HCT116 (cell line): ENCODE measurements at regions not wholly inside any gene's neighbourhood (a gene's known extent, or its start where the extent isn't known, plus 50 kb on each side); places are given as distances from the start of the nearest gene placed in this dataset.

ENCODE experiments used
- ATAC-seq: fragments of 200-7000 bp; cut with Tn5 transposase; 2 replicates; pipeline ENCODE4 v1.9.1; 2020; ENCODE audit warnings: mild to moderate bottlenecking, moderate library complexity
- BruUV-seq: library from RNA; stranded (reverse); fragments of 400-500 nt; replicated peaks from 2 replicates; lab custom pipeline; 2021; lab: Mats Ljungman, UMichigan
- CTCF ChIA-PET: fragments of 300-600 bp; sonication (Branson Sonifier 250); formaldehyde crosslinking; loops from one replicate; lab custom pipeline; 2021; ENCODE audit warnings: antibody characterized with exemption; lab: Charles Lee
- POLR2A ChIA-PET: fragments of 300-600, 350-600 bp; sonication (Branson Sonifier 250); formaldehyde crosslinking; loops from one replicate; lab custom pipeline; 2021; ENCODE audit warnings: antibody characterized with exemption; lab: Charles Lee
- RAD21 ChIA-PET, 2 experiments: fragments of 300-600 bp; sonication (Branson Sonifier 250); formaldehyde crosslinking; loops; one replicate each; lab custom pipeline; 2023; ENCODE audit warnings: low total read pairs in 2 of 2; ENCODE audit not compliant: uncharacterized antibody in 2 of 2, unreplicated experiment in 2 of 2, low non-redundant PET in 1 of 2; lab: Charles Lee
- DNase-seq: peaks from one replicate; pipeline ENCODE4 v3.0.0-alpha.2; 2010; ENCODE audit warnings: low read depth, low spot score
- H2AFZ ChIP-seq: fragments of 200-600 bp; shearing (Covaris generic), sonication (generic); 2 replicates; pipeline ENCODE4 v1.6.1; 2017; ENCODE audit warnings: low read depth, mixed run types, mixed read lengths, antibody characterized with exemption, low read length; ENCODE audit not compliant: poor library complexity, severe bottlenecking
- H3K27ac ChIP-seq: 2 replicates; pipeline ENCODE4 v1.5.1; 2012; ENCODE audit warnings: low read depth, low read length
- H3K27me3 ChIP-seq: fragments of 200-600 bp; sonication (generic); 2 replicates; pipeline ENCODE4 v1.6.1; 2016; ENCODE audit warnings: mixed run types, low read length, mixed read lengths; ENCODE audit not compliant: insufficient read depth
- H3K36me3 ChIP-seq, 2 experiments: fragments of 200-500 bp in 1 of 2; fragments of 200-600 bp in 1 of 2; sonication (Bioruptor generic) in 1 of 2; sonication (generic) in 1 of 2; 2 replicates each; pipeline versions ENCODE4 v1.5.1 to v1.6.1; 2014 to 2016; ENCODE audit warnings: low read length in 2 of 2, inconsistent platforms in 1 of 2, mixed read lengths in 1 of 2, mixed run types in 1 of 2; ENCODE audit not compliant: insufficient read depth in 2 of 2, control insufficient read depth in 1 of 2
- H3K4me1 ChIP-seq, 2 experiments: fragments of 200-600 bp in 1 of 2; sonication (generic) in 1 of 2; 2 replicates each; pipeline versions ENCODE4 v1.5.1 to v1.6.1; 2012 to 2017; ENCODE audit warnings: low read length in 2 of 2, inconsistent platforms in 1 of 2, mild to moderate bottlenecking in 1 of 2, mixed read lengths in 1 of 2, mixed run types in 1 of 2, moderate library complexity in 1 of 2; ENCODE audit not compliant: insufficient read depth in 2 of 2, control insufficient read depth in 1 of 2
- H3K4me2 ChIP-seq: fragments of 200-600 bp; sonication (generic); 2 replicates; pipeline ENCODE4 v1.6.1; 2017; ENCODE audit warnings: mixed run types, low read length, mixed read lengths
- H3K4me3 ChIP-seq, 2 experiments: fragments of 200-600 bp in 1 of 2; sonication (generic) in 1 of 2; replicated peaks in 1 of 2; 2 replicates each; pipeline ENCODE4 v1.5.1; 2011 to 2016; ENCODE audit warnings: low read length in 2 of 2, control low read depth in 1 of 2, low read depth in 1 of 2, mild to moderate bottlenecking in 1 of 2, mixed read lengths in 1 of 2, mixed run types in 1 of 2
- H3K79me2 ChIP-seq: fragments of 200-600 bp; sonication (generic); 2 replicates; pipeline ENCODE4 v1.6.1; 2017; ENCODE audit warnings: mild to moderate bottlenecking, mixed run types, low read length, moderate library complexity, mixed read lengths; ENCODE audit not compliant: insufficient read depth
- H3K9ac ChIP-seq: fragments of 200-600 bp; sonication (generic); 2 replicates; pipeline ENCODE4 v1.6.1; 2016; ENCODE audit warnings: low read length, mixed read lengths
- H3K9me2 ChIP-seq: fragments of 200-600 bp; sonication (generic), shearing (Covaris generic); 2 replicates; pipeline ENCODE4 v1.6.1; 2017; ENCODE audit warnings: mixed run types, mild to moderate bottlenecking, moderate library complexity; ENCODE audit not compliant: insufficient read depth
- H3K9me3 ChIP-seq, 2 experiments: fragments of 200-500 bp in 1 of 2; fragments of 200-600 bp in 1 of 2; sonication (Bioruptor generic) in 1 of 2; sonication (generic) in 1 of 2; 2 replicates each; pipeline ENCODE4 v1.6.1; 2014 to 2017; ENCODE audit warnings: low read length in 2 of 2, mixed read lengths in 2 of 2, inconsistent platforms in 1 of 2, low read depth in 1 of 2, mild to moderate bottlenecking in 1 of 2, mixed run types in 1 of 2, moderate library complexity in 1 of 2; ENCODE audit not compliant: control insufficient read depth in 1 of 2, insufficient read depth in 1 of 2
- H4K20me1 ChIP-seq: fragments of 200-600 bp; sonication (generic), shearing (Covaris generic); 2 replicates; pipeline ENCODE4 v1.6.1; 2017; ENCODE audit warnings: mixed run types, mild to moderate bottlenecking, moderate library complexity; ENCODE audit not compliant: insufficient read depth
- CBX3 ChIP-seq: IDR thresholded peaks from 2 replicates; pipeline ENCODE4 v1.6.1; 2012; ENCODE audit warnings: low read depth
- CEBPB ChIP-seq: IDR thresholded peaks from 2 replicates; pipeline ENCODE4 v1.6.1; 2012; ENCODE audit warnings: low read depth
- EGR1 ChIP-seq: IDR thresholded peaks from 2 replicates; pipeline ENCODE4 v1.6.1; 2012; ENCODE audit warnings: low read depth
- ELF1 ChIP-seq: IDR thresholded peaks from 2 replicates; pipeline ENCODE4 v1.6.1; 2012; ENCODE audit warnings: low read depth, borderline replicate concordance
- EZH2 ChIP-seq: fragments of 200-600 bp; sonication (generic); IDR thresholded peaks from 2 replicates; pipeline ENCODE4 v1.6.1; 2017; ENCODE audit warnings: antibody characterized with exemption, mixed run types
- POLR2AphosphoS5 ChIP-seq: IDR thresholded peaks from 2 replicates; pipeline ENCODE4 v1.6.1; 2011; ENCODE audit warnings: mild to moderate bottlenecking, low read depth, low read length, moderate library complexity
- SIN3A ChIP-seq: IDR thresholded peaks from 2 replicates; pipeline ENCODE4 v1.6.1; 2012; ENCODE audit warnings: low read depth
- SRF ChIP-seq: IDR thresholded peaks from 2 replicates; pipeline ENCODE4 v1.6.1; 2012; ENCODE audit warnings: low read depth
- TCF7L2 ChIP-seq: IDR thresholded peaks from 2 replicates; pipeline ENCODE4 v1.7.0; 2011; ENCODE audit warnings: borderline replicate concordance, inconsistent platforms; ENCODE audit not compliant: insufficient read depth, insufficient read length; ENCODE audit errors: extremely low read depth
- YY1 ChIP-seq: IDR thresholded peaks from 2 replicates; pipeline ENCODE4 v1.6.1; 2011; ENCODE audit warnings: low read length, low read depth, moderate library complexity, mild to moderate bottlenecking; ENCODE audit not compliant: insufficient replicate concordance; ENCODE audit errors: extremely low read depth
- ZFX ChIP-seq: fragments of 450-650 bp; IDR thresholded peaks from 2 replicates; pipeline ENCODE4 v1.6.1; 2017
- ZNF274 ChIP-seq: fragments of 200-500 bp; sonication (Bioruptor generic); IDR thresholded peaks from 2 replicates; pipeline ENCODE4 v1.6.1; 2014; ENCODE audit warnings: mild to moderate bottlenecking, low read depth, low read length, inconsistent platforms
- intact Hi-C: fragments of 100-400 bp; cut with micrococcal nuclease; formaldehyde crosslinking; loops from 2 replicates; pipeline ENCODE4 v1.10.0; 2022

GRCh38 chr13:99693351-99693750, 192.1 kb downstream of the TM9SF2 start:
- Histone ChIP-seq H3K4me2 (no peak overlapping the region), H4K20me1 (no peaks in the 10 kb centered on the region), H3K4me3 (no peak overlapping the region), H3K27ac (no peak overlapping the region), H3K9me2 (no peaks in the 10 kb centered on the region)
- no peak for ATAC-seq
- ChIA-PET RAD21 (no interaction called here), POLR2A (no interaction called here)
- no peak for TF ChIP-seq ZFX
- no peak for TF ChIP-seq ZNF274
- no peak for TF ChIP-seq EZH2
- no peak for TF ChIP-seq EGR1
- TF ChIP-seq CEBPB = no peak
- TF ChIP-seq TCF7L2 = no peak
- TF ChIP-seq YY1 = no peak
- TF ChIP-seq SRF = no peak
- TF ChIP-seq ELF1 = no peak
- no peak for TF ChIP-seq SIN3A
- no peak for TF ChIP-seq POLR2AphosphoS5
- TF ChIP-seq, all 23 proteins: peak for 0
- CTCF ChIA-PET = no interaction called here
- intact Hi-C loops = no loop called here
- Histone ChIP-seq H3K4me1 (no peaks in the 10 kb centered on the region), H2AFZ (no peak overlapping the region), H3K27me3 (no peaks in the 10 kb centered on the region), H3K9me3 (no peaks in the 10 kb centered on the region), H3K9ac (no peak overlapping the region), H3K36me3 (no peaks in the 10 kb centered on the region), H3K79me2 (no peaks in the 10 kb centered on the region)
- no peak for DNase-seq
- no TSS peak for BruUV-seq

- CTCF ChIA-PET = no interaction called here
- Histone ChIP-seq H3K9ac (no peak overlapping the region), H3K36me3 (no peaks in the 10 kb centered on the region), H4K20me1 (no peaks in the 10 kb centered on the region), H3K27ac (no peak overlapping the region), H3K9me2 (no peaks in the 10 kb centered on the region), H2AFZ (no peak overlapping the region), H3K9me3 (no peaks in the 10 kb centered on the region), H3K4me1 (peaks cover under 1 to 3% of the 10 kb centered on the region in 2 experiments; a peak in 2 of 4 replicates), H3K4me3 (no peak overlapping the region), H3K27me3 (no peaks in the 10 kb centered on the region), H3K79me2 (no peaks in the 10 kb centered on the region), H3K4me2 (no peak overlapping the region)
- DNase-seq = no peak
- TF ChIP-seq CBX3 (no peak), ZNF274 (no peak)
- no peak for ATAC-seq
- intact Hi-C loops = no loop called here
- BruUV-seq = no TSS peak
- RAD21 ChIA-PET = no interaction called here
- POLR2A ChIA-PET = no interaction called here
Observed at GRCh38 chr13:99692854-99693253, 191.6 kb downstream of the TM9SF2 start.
